OCI-LY7 (cell line): ENCODE measurements at regions not wholly inside any gene's neighbourhood (a gene's known extent, or its start where the extent isn't known, plus 50 kb on each side); places are given as distances from the start of the nearest gene placed in this dataset.

Experiments
- BruUV-seq: library from RNA; stranded (reverse); fragments of 400-500 nt; replicated peaks from 2 replicates; lab custom pipeline; 2021; lab: Mats Ljungman, UMichigan
- CTCF ChIA-PET: fragments of 300-600 bp; sonication (Branson Sonifier 250); formaldehyde crosslinking; loops from one replicate; lab custom pipeline; 2022; ENCODE audit warnings: antibody characterized with exemption; ENCODE audit not compliant: unreplicated experiment; lab: Charles Lee
- POLR2A ChIA-PET: fragments of 300-600 bp; sonication (Branson Sonifier 250); formaldehyde crosslinking; loops from one replicate; lab custom pipeline; 2022; ENCODE audit warnings: antibody characterized with exemption; lab: Charles Lee
- DNase-seq: peaks from one replicate; pipeline ENCODE4 v3.0.0-alpha.2; 2015; ENCODE audit warnings: low spot score
- H2AFZ ChIP-seq: fragments of 200-600 bp; sonication (generic), shearing (Covaris generic); 2 replicates; pipeline ENCODE4 v1.6.1; 2014; ENCODE audit warnings: mild to moderate bottlenecking, antibody characterized with exemption, low read length, moderate library complexity
- H3K27ac ChIP-seq: fragments of 200-600 bp; sonication (generic); 2 replicates; pipeline ENCODE4 v1.5.1; 2014; ENCODE audit warnings: mixed run types, low read depth, mild to moderate bottlenecking, moderate library complexity, low read length, inconsistent platforms; ENCODE audit not compliant: poor library complexity, severe bottlenecking
- H3K36me3 ChIP-seq: fragments of 200-600 bp; sonication (generic); 2 replicates; pipeline ENCODE4 v1.6.1; 2014; ENCODE audit warnings: mild to moderate bottlenecking, antibody characterized with exemption, low read length, moderate library complexity, mixed read lengths; ENCODE audit not compliant: insufficient read depth
- H3K4me1 ChIP-seq: fragments of 200-600 bp; sonication (generic); 2 replicates; pipeline ENCODE4 v1.5.1; 2014; ENCODE audit warnings: mild to moderate bottlenecking, low read length; ENCODE audit not compliant: insufficient read depth, poor library complexity, severe bottlenecking
- H3K4me2 ChIP-seq: fragments of 200-600 bp; sonication (generic); 2 replicates; pipeline ENCODE4 v1.6.1; 2014; ENCODE audit warnings: mild to moderate bottlenecking, low read length
- H3K4me3 ChIP-seq: fragments of 200-600 bp; sonication (generic); 2 replicates; pipeline ENCODE4 v1.5.1; 2014; ENCODE audit warnings: mild to moderate bottlenecking, low read depth, low read length; ENCODE audit not compliant: poor library complexity, severe bottlenecking
- H3K79me2 ChIP-seq: fragments of 200-600 bp; sonication (generic); 2 replicates; pipeline ENCODE4 v1.6.1; 2016; ENCODE audit warnings: low read depth, mild to moderate bottlenecking, low read length, moderate library complexity, mixed read lengths; ENCODE audit not compliant: insufficient read depth
- H3K9me2 ChIP-seq: fragments of 200-600 bp; sonication (generic); 2 replicates; pipeline ENCODE4 v1.6.1; 2016; ENCODE audit warnings: mild to moderate bottlenecking, low read length, mixed read lengths; ENCODE audit not compliant: insufficient read depth
- H3K9me3 ChIP-seq: fragments of 200-600 bp; sonication (generic); 2 replicates; pipeline ENCODE4 v1.6.1; 2014; ENCODE audit warnings: mild to moderate bottlenecking, mixed run types, low read length, mixed read lengths
- H4K20me1 ChIP-seq: fragments of 200-600 bp; sonication (generic); 2 replicates; pipeline ENCODE4 v1.6.1; 2014; ENCODE audit warnings: mild to moderate bottlenecking, antibody characterized with exemption, low read length, moderate library complexity, mixed read lengths; ENCODE audit not compliant: insufficient read depth
- CTCF ChIP-seq: fragments of 200-600 bp; sonication (generic); conservative IDR thresholded peaks from 2 replicates; pipeline ENCODE4 v1.5.1; 2014; ENCODE audit warnings: mild to moderate bottlenecking, antibody characterized with exemption, low read length, moderate library complexity, mixed read lengths
- EZH2phosphoT487 ChIP-seq: fragments of 200-600 bp; sonication (generic); IDR thresholded peaks from 2 replicates; pipeline ENCODE4 v1.6.1; 2018; ENCODE audit warnings: low read depth, borderline replicate concordance, mild to moderate bottlenecking, mixed run types, antibody characterized with exemption, low read length, moderate library complexity, mixed read lengths
- intact Hi-C: fragments of 100-400 bp; cut with micrococcal nuclease; formaldehyde crosslinking; loops from one replicate; pipeline ENCODE4 v1.10.0; 2022; ENCODE audit not compliant: unreplicated experiment

- Histone ChIP-seq H3K4me2 (no peak overlapping the region), H3K36me3 (no peaks in the 10 kb centered on the region), H3K79me2 (no peaks in the 10 kb centered on the region), H3K9me2 (no peaks in the 10 kb centered on the region), H2AFZ (no peak overlapping the region), H3K4me3 (no peak overlapping the region), H4K20me1 (no peaks in the 10 kb centered on the region), H3K4me1 (no peaks in the 10 kb centered on the region), H3K9me3 (no peaks in the 10 kb centered on the region), H3K27ac (no peak overlapping the region)
- no TSS peak for BruUV-seq
- ChIA-PET POLR2A (no interaction called here), CTCF (no interaction called here)
- TF ChIP-seq EZH2phosphoT487: no peak
- no peak for TF ChIP-seq CTCF
- intact Hi-C loops: no loop called here
- no peak for DNase-seq
Observed at GRCh38 chr15:96041982-96042733, 288.3 kb upstream of the NR2F2 start.

- ChIA-PET CTCF (no interaction called here), POLR2A (no interaction called here)
- H3K79me2 ChIP-seq: no peaks in the 10 kb centered on the region
- no peak for TF ChIP-seq EZH2phosphoT487
- no peak for TF ChIP-seq CTCF
- H3K9me3 ChIP-seq: no peaks in the 10 kb centered on the region
- H3K4me1 ChIP-seq: no peaks in the 10 kb centered on the region
- H4K20me1 ChIP-seq: no peaks in the 10 kb centered on the region
- H3K27ac ChIP-seq: no peak overlapping the region
- H3K9me2 ChIP-seq: no peaks in the 10 kb centered on the region
- H3K36me3 ChIP-seq: no peaks in the 10 kb centered on the region
- H3K4me3 ChIP-seq: no peak overlapping the region
- no peak overlapping the region for H2AFZ ChIP-seq
- no peak overlapping the region for H3K4me2 ChIP-seq
- DNase-seq: peak; percentile 20
- no TSS peak for BruUV-seq
- intact Hi-C loops: no loop called here
Observed at GRCh38 chr15:96042734-96043224, 287.7 kb upstream of the NR2F2 start.

- no peak overlapping the region for H2AFZ ChIP-seq
- BruUV-seq: no TSS peak
- H3K4me1 ChIP-seq: no peaks in the 10 kb centered on the region
- H3K27ac ChIP-seq: no peak overlapping the region
- H3K4me3 ChIP-seq: no peak overlapping the region
- no peak for DNase-seq
- no peaks in the 10 kb centered on the region for H3K36me3 ChIP-seq
- no peaks in the 10 kb centered on the region for H4K20me1 ChIP-seq
- ChIA-PET CTCF (no interaction called here), POLR2A (interaction anchor here (0.6 kb wide), 1 partner anchor 27 kb away, joined by 3 read pairs; no protein-coding TSS in a partner anchor)
- no peaks in the 10 kb centered on the region for H3K79me2 ChIP-seq
- no peak for TF ChIP-seq EZH2phosphoT487
- no peak for TF ChIP-seq CTCF
- intact Hi-C loops: no loop called here
- H3K4me2 ChIP-seq: no peak overlapping the region
- no peaks in the 10 kb centered on the region for H3K9me3 ChIP-seq
- no peaks in the 10 kb centered on the region for H3K9me2 ChIP-seq
Observed at GRCh38 chr15:96043591-96044171, 286.8 kb upstream of the NR2F2 start.
